SK-N-SH (cell line): ENCODE measurements at regions not wholly inside any gene's neighbourhood (a gene's known extent, or its start where the extent isn't known, plus 50 kb on each side); places are given as distances from the start of the nearest gene placed in this dataset.

Experiments
- CTCF ChIA-PET: fragments of 300-600, 350-600 bp; formaldehyde crosslinking; extraction: SDS; loops from one replicate; lab custom pipeline; 2021; lab: Yijun Ruan, JAX
- POLR2A ChIA-PET: fragments of 350-600 bp; sonication (Branson Sonifier 250); formaldehyde crosslinking; extraction: SDS; loops from one replicate; lab custom pipeline; 2020; ENCODE audit warnings: antibody characterized with exemption, inconsistent platforms; lab: Yijun Ruan, JAX
- DNase-seq: peaks from one replicate; pipeline ENCODE4 v3.0.0; 2012
- H2AFZ ChIP-seq: fragments of 200-600 bp; sonication (generic); 2 replicates; pipeline ENCODE4 v1.8.1; 2016; ENCODE audit warnings: antibody characterized with exemption, mild to moderate bottlenecking, low read depth
- H3F3A ChIP-seq: fragments of 200-600 bp; sonication (generic); replicated peaks from 2 replicates; pipeline ENCODE3; 2016; ENCODE audit warnings: antibody characterized with exemption, mild to moderate bottlenecking; ENCODE audit not compliant: insufficient read depth
- H3K27ac ChIP-seq, 2 experiments: fragments of 200-500 bp in 1 of 2; fragments of 200-600 bp in 1 of 2; sonication (Bioruptor generic) in 1 of 2; sonication (generic), shearing (Covaris generic) in 1 of 2; 2 replicates each; pipeline versions ENCODE4 v1.5.1 to v1.6.1; 2014 to 2016; ENCODE audit warnings: low read depth in 2 of 2, inconsistent platforms in 1 of 2, low read length in 1 of 2, mild to moderate bottlenecking in 1 of 2, mixed read lengths in 1 of 2
- H3K27me3 ChIP-seq: fragments of 200-600 bp; sonication (generic), shearing (Covaris generic); 2 replicates; pipeline ENCODE4 v1.6.1; 2016; ENCODE audit warnings: mixed run types; ENCODE audit not compliant: insufficient read depth
- H3K36me3 ChIP-seq, 2 experiments: fragments of 200-500 bp in 1 of 2; fragments of 200-600 bp in 1 of 2; sonication (Bioruptor generic) in 1 of 2; sonication (generic) in 1 of 2; replicated peaks in 1 of 2; 2 replicates each; pipeline versions ENCODE3 to v1.5.1; 2014 to 2016; ENCODE audit warnings: low read length in 1 of 2, mild to moderate bottlenecking in 1 of 2; ENCODE audit not compliant: insufficient read depth in 2 of 2, control insufficient read depth in 1 of 2
- H3K4me1 ChIP-seq, 2 experiments: fragments of 200-500 bp in 1 of 2; fragments of 200-600 bp in 1 of 2; sonication (Bioruptor generic) in 1 of 2; sonication (generic), shearing (Covaris generic) in 1 of 2; 2 replicates each; pipeline versions ENCODE4 v1.5.1 to v1.6.1; 2014 to 2016; ENCODE audit warnings: low read depth in 1 of 2, low read length in 1 of 2, mixed run types in 1 of 2; ENCODE audit not compliant: insufficient read depth in 2 of 2, control insufficient read depth in 1 of 2
- H3K4me2 ChIP-seq: fragments of 200-600 bp; sonication (generic), shearing (Covaris generic); 2 replicates; pipeline ENCODE4 v1.6.1; 2017; ENCODE audit warnings: mixed run types
- H3K4me3 ChIP-seq, 2 experiments: fragments of 200-500 bp in 1 of 2; fragments of 200-600 bp in 1 of 2; sonication (Bioruptor generic) in 1 of 2; sonication (generic), shearing (Covaris generic) in 1 of 2; 2 replicates each; pipeline versions ENCODE4 v1.5.1 to v1.8.1; 2014 to 2016; ENCODE audit warnings: low read depth in 2 of 2, inconsistent platforms in 1 of 2, low read length in 1 of 2, mild to moderate bottlenecking in 1 of 2, mixed read lengths in 1 of 2, moderate library complexity in 1 of 2
- H3K79me2 ChIP-seq: fragments of 200-600 bp; sonication (generic); 2 replicates; pipeline ENCODE4 v1.8.1; 2017; ENCODE audit warnings: mild to moderate bottlenecking; ENCODE audit not compliant: insufficient read depth
- H3K9ac ChIP-seq: fragments of 200-600 bp; sonication (generic); 2 replicates; pipeline ENCODE4 v1.6.1; 2017; ENCODE audit warnings: mixed run types
- H3K9me2 ChIP-seq: fragments of 200-600 bp; sonication (generic); 2 replicates; pipeline ENCODE4 v1.6.1; 2017; ENCODE audit warnings: mixed run types
- H3K9me3 ChIP-seq: fragments of 200-600 bp; sonication (generic); 2 replicates; pipeline ENCODE4 v1.6.1; 2017; ENCODE audit warnings: mixed run types, mild to moderate bottlenecking, moderate library complexity
- H4K20me1 ChIP-seq: fragments of 200-600 bp; sonication (generic); 2 replicates; pipeline ENCODE4 v1.6.1; 2017; ENCODE audit warnings: mild to moderate bottlenecking, mixed run types; ENCODE audit not compliant: insufficient read depth
- CHD2 ChIP-seq: fragments of 150-350 bp; IDR thresholded peaks from 2 replicates; pipeline ENCODE4 v1.6.1; 2018; ENCODE audit warnings: low read length; ENCODE audit not compliant: partially characterized antibody
- EZH2phosphoT487 ChIP-seq: fragments of 200-600 bp; sonication (generic); IDR thresholded peaks from 2 replicates; pipeline ENCODE4 v1.6.1; 2017; ENCODE audit warnings: low read depth, mixed run types, mild to moderate bottlenecking, antibody characterized with exemption, moderate library complexity, borderline replicate concordance
- FOXJ3 ChIP-seq: sonication (generic); formaldehyde crosslinking; IDR thresholded peaks from 2 replicates; pipeline ENCODE4 v1.5.1; 2020; ENCODE audit warnings: mild to moderate bottlenecking, missing genetic modification reagents
- JUND ChIP-seq: IDR thresholded peaks from 2 replicates; pipeline ENCODE4 v1.4.0; 2012
- MEF2A ChIP-seq: IDR thresholded peaks from 2 replicates; pipeline ENCODE4 v1.4.0; 2012; ENCODE audit warnings: low read depth, borderline replicate concordance
- MXI1 ChIP-seq: IDR thresholded peaks from 2 replicates; pipeline ENCODE4 v1.6.1; 2012; ENCODE audit warnings: mild to moderate bottlenecking, low read depth, low read length, improper control_type of control experiment
- NFIC ChIP-seq: IDR thresholded peaks from 2 replicates; pipeline ENCODE4 v1.4.0; 2012; ENCODE audit warnings: borderline replicate concordance
- RFX5 ChIP-seq: IDR thresholded peaks from 2 replicates; pipeline ENCODE4 v1.6.1; 2012; ENCODE audit warnings: mild to moderate bottlenecking, improper control_type of control experiment, low read length
- TCF12 ChIP-seq: IDR thresholded peaks from 2 replicates; pipeline ENCODE4 v1.4.0; 2012
- WGBS: methylation state at CpG from one replicate; pipeline ENCODE4 v1.1.6; 2017; ENCODE audit warnings: low lambda C conversion rate; 5-methylcytosine and 5-hydroxymethylcytosine counted together
- TF ChIP-seq, protein P1 (sequence below): fragments of 200-600 bp; sonication (generic); IDR thresholded peaks from 2 replicates; pipeline ENCODE4 v1.6.1; 2017; ENCODE audit warnings: antibody characterized with exemption, mild to moderate bottlenecking, moderate library complexity
- TF ChIP-seq, protein P2 (sequence below): fragments of 150-350 bp; IDR thresholded peaks from 2 replicates; pipeline ENCODE4 v1.6.1; 2016; ENCODE audit warnings: mild to moderate bottlenecking, low read depth, low read length
- TF ChIP-seq, protein P3 (sequence below): IDR thresholded peaks from 2 replicates; pipeline ENCODE4 v1.6.1; 2012; ENCODE audit warnings: mild to moderate bottlenecking, low read depth, low read length, moderate library complexity
- TF ChIP-seq, protein P4 (sequence below): IDR thresholded peaks from 2 replicates; pipeline ENCODE4 v1.4.0; 2012; ENCODE audit warnings: low read depth
- TF ChIP-seq, protein P5 (sequence below): IDR thresholded peaks from 2 replicates; pipeline ENCODE4 v1.4.0; 2012; ENCODE audit warnings: low read depth, borderline replicate concordance

- TF ChIP-seq, protein P1, sequence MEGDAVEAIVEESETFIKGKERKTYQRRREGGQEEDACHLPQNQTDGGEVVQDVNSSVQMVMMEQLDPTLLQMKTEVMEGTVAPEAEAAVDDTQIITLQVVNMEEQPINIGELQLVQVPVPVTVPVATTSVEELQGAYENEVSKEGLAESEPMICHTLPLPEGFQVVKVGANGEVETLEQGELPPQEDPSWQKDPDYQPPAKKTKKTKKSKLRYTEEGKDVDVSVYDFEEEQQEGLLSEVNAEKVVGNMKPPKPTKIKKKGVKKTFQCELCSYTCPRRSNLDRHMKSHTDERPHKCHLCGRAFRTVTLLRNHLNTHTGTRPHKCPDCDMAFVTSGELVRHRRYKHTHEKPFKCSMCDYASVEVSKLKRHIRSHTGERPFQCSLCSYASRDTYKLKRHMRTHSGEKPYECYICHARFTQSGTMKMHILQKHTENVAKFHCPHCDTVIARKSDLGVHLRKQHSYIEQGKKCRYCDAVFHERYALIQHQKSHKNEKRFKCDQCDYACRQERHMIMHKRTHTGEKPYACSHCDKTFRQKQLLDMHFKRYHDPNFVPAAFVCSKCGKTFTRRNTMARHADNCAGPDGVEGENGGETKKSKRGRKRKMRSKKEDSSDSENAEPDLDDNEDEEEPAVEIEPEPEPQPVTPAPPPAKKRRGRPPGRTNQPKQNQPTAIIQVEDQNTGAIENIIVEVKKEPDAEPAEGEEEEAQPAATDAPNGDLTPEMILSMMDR, result no peak
- TF ChIP-seq, protein P2, sequence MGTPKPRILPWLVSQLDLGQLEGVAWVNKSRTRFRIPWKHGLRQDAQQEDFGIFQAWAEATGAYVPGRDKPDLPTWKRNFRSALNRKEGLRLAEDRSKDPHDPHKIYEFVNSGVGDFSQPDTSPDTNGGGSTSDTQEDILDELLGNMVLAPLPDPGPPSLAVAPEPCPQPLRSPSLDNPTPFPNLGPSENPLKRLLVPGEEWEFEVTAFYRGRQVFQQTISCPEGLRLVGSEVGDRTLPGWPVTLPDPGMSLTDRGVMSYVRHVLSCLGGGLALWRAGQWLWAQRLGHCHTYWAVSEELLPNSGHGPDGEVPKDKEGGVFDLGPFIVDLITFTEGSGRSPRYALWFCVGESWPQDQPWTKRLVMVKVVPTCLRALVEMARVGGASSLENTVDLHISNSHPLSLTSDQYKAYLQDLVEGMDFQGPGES, result no peak
- no peak for TF ChIP-seq FOXJ3 (CRISPR knock-in tag)
- TF ChIP-seq, protein P3, sequence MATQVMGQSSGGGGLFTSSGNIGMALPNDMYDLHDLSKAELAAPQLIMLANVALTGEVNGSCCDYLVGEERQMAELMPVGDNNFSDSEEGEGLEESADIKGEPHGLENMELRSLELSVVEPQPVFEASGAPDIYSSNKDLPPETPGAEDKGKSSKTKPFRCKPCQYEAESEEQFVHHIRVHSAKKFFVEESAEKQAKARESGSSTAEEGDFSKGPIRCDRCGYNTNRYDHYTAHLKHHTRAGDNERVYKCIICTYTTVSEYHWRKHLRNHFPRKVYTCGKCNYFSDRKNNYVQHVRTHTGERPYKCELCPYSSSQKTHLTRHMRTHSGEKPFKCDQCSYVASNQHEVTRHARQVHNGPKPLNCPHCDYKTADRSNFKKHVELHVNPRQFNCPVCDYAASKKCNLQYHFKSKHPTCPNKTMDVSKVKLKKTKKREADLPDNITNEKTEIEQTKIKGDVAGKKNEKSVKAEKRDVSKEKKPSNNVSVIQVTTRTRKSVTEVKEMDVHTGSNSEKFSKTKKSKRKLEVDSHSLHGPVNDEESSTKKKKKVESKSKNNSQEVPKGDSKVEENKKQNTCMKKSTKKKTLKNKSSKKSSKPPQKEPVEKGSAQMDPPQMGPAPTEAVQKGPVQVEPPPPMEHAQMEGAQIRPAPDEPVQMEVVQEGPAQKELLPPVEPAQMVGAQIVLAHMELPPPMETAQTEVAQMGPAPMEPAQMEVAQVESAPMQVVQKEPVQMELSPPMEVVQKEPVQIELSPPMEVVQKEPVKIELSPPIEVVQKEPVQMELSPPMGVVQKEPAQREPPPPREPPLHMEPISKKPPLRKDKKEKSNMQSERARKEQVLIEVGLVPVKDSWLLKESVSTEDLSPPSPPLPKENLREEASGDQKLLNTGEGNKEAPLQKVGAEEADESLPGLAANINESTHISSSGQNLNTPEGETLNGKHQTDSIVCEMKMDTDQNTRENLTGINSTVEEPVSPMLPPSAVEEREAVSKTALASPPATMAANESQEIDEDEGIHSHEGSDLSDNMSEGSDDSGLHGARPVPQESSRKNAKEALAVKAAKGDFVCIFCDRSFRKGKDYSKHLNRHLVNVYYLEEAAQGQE, result no peak
- TF ChIP-seq, protein P4, sequence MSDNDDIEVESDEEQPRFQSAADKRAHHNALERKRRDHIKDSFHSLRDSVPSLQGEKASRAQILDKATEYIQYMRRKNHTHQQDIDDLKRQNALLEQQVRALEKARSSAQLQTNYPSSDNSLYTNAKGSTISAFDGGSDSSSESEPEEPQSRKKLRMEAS, result no peak
Measured at GRCh38 chr1:88141499-88142074, 542.5 kb upstream of the PKN2 start (continued).

DNA sequence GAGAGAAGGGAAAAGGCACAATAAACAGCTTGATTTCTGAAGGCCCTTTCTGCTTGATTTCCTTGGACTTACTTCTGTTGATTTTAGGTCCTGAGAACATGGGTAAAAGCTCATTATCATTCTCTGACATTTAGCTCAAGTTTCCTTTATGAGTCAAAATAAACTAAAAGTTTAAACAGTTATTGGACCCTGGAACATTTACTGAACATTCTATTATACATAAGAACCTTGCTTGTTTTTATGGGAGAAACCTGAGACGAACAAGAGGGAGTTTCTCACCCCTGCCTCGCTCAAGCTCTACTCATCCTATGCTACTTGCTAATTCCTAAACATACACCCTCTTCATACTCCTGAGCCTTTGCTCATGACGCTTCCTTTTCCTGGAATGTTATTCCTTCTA is 538.3 kb upstream of the PKN2 start:
- Histone ChIP-seq H3K4me2 (no peak overlapping the region), H3K9me3 (no peaks in the 10 kb centered on the region; the same call in 1 of the 2 replicates), H3K4me1 (0 out of 4 replicates have a peak, but pooled peaks cover 0 to 9% of the 10 kb centered on the region in 2 experiments), H3K9me2 (no peaks in the 10 kb centered on the region), H3K4me3 (no peak overlapping the region), H3K36me3 (no peaks in the 10 kb centered on the region), H3K27ac (no peak overlapping the region), H2AFZ (peak overlapping the region; percentile 56; the same call in 1 of the 2 replicates), H3K27me3 (no peaks in the 10 kb centered on the region), H3K79me2 (no peaks in the 10 kb centered on the region), H4K20me1 (no peaks in the 10 kb centered on the region), H3K9ac (no peak overlapping the region), H3F3A (no peaks in the 10 kb centered on the region)
- WGBS, result 11% methylated on average over 3 of the region's 3 CpGs
- ChIA-PET CTCF (no interaction called here), POLR2A (no interaction called here)
- DNase-seq, result no peak
- TF ChIP-seq MXI1, result no peak
- TF ChIP-seq, protein P1, result no peak
- TF ChIP-seq TCF12, result no peak
- no peak for TF ChIP-seq JUND
- TF ChIP-seq CHD2, result no peak
- TF ChIP-seq NFIC, result no peak
- TF ChIP-seq FOXJ3 (CRISPR knock-in tag), result no peak
- no peak for TF ChIP-seq EZH2phosphoT487
- TF ChIP-seq MEF2A, result no peak
- TF ChIP-seq, protein P5, sequence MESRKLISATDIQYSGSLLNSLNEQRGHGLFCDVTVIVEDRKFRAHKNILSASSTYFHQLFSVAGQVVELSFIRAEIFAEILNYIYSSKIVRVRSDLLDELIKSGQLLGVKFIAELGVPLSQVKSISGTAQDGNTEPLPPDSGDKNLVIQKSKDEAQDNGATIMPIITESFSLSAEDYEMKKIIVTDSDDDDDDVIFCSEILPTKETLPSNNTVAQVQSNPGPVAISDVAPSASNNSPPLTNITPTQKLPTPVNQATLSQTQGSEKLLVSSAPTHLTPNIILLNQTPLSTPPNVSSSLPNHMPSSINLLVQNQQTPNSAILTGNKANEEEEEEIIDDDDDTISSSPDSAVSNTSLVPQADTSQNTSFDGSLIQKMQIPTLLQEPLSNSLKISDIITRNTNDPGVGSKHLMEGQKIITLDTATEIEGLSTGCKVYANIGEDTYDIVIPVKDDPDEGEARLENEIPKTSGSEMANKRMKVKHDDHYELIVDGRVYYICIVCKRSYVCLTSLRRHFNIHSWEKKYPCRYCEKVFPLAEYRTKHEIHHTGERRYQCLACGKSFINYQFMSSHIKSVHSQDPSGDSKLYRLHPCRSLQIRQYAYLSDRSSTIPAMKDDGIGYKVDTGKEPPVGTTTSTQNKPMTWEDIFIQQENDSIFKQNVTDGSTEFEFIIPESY, result no peak
- no peak for TF ChIP-seq RFX5
- TF ChIP-seq, protein P3, result no peak
